NCI-H460 (cell line): ENCODE measurements at regions not wholly inside any gene's neighbourhood (a gene's known extent, or its start where the extent isn't known, plus 50 kb on each side); places are given as distances from the start of the nearest gene placed in this dataset.

Experiments used
- DNase-seq: peaks from one replicate; pipeline ENCODE4 v3.0.0-alpha.2; 2016; ENCODE audit warnings: low read depth; ENCODE audit errors: extremely low read depth

GRCh38 chr18:59760619-59761600 is 63.7 kb upstream of the CCBE1 start:
- DNase-seq = no peak

GRCh38 chr18:59760212-59760611 is 63.0 kb upstream of the CCBE1 start:
- no peak for DNase-seq

- DNase-seq = no peak
These were observed 61.6 kb upstream of the CCBE1 start for GRCh38 chr18:59758837-59759236.

- DNase-seq = no peak
These were observed 60.9 kb upstream of the CCBE1 start for GRCh38 chr18:59758106-59758505.

- no peak for DNase-seq
These were observed 55.4 kb upstream of the CCBE1 start for GRCh38 chr18:59752666-59753065.

GRCh38 chr18:59751186-59751585 is 54.0 kb upstream of the CCBE1 start:
- no peak for DNase-seq

- no peak for DNase-seq
These were observed 51.6 kb upstream of the CCBE1 start for GRCh38 chr18:59748628-59749360.
